ENCODE measurements at regions not wholly inside any gene's neighbourhood (a gene's known extent, or its start where the extent isn't known, plus 50 kb on each side); places are given as distances from the start of the nearest gene placed in this dataset.

DNA sequence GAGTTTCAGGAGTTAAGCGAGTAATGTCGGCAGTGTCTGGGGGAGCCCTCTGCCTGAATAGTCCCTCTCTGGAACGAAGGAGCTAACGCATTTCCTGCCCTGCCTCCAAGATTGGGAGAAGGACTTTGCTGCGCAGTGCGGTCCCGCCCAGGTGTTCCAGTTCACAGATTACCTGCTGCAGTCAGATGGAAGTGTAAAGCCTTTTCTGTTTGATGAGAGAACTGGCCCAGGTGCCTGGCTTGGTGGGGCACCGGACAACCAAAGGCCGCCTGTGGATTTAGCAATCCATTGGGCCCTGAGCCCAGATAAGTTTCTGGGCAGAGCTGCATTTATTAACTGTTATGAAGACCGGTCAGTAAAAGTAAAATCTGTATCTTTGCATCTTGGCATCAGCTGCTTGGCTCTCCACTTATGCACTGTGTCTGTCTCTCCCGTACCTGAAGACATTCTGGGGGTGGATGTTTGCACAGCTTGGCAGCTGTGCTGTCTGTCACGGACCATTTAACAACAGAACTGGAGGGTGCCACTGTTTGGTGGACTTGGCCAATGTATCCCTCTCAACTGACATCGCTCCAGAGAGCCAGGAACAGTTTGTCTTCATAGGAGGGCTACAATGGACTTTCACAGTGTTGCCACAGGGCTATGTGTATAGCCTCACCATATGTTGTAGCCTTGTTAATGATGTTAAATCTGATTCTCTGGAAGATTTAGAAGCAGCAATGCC lies 654.7 kb upstream of the ZWINT start:
- DNase-seq (ENCODE audit: low spot score): no peak

DNA sequence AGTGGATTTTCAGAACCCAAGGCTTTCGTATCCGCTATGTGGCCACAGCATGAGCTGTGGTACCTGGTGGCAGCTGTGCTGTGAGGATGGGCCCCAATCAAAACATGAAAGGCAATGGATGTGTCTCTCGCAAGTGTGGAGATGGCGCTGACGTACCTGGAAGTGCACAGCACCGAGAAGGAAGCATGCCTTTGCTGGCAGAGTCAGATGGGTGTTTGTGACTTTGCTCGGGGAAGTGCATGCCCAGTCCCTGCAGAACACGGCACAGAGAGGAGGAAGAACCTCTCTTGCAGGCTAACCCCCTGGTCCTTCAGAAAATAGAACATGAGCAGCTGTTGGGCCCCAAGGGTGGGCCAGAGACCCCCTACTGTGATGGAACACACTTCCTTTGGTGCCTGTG lies 654.1 kb upstream of the ZWINT start:
- DNase-seq (ENCODE audit: low spot score): no peak

DNA sequence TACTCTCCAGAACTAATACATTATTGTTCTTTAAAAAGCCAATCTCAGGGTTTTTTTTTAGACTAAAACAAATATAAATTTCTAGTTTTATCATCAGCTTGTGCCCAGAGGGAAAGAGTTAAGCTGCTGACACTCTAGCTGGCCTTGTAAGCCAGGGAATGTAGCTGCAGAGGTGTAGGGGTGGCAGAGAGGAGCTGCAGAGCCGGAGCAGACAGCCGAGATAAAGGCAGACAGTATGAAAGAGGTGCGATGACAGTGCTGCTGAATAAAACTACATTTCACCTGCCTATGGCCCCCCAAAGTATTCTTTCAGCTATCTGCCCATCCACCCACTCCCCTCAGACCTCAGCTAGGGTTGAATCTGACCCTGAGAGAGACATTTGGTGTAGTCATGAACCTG lies 653.7 kb upstream of the ZWINT start:
- no peak for DNase-seq (ENCODE audit: low spot score)

DNA sequence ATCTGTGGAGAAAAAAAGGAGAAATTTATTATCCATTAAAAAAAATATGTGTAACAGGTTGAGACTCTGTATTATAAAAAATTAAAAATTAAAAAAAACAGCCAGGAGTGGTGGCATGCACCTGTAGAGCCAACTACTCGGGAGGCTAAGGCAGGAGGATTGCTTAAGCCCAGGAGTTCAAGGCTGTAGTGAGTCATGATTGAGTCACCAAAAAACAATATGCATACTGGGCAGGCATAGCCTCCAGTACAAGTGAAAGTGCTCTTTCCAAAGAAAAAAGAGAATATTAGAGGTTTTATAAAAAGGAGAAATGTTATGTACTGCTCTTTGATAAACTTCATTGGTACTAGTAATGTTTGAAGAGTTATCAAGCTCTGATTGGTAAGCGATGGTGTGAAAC lies 647.1 kb upstream of the ZWINT start:
- no peak for DNase-seq (ENCODE audit: low spot score)

DNA sequence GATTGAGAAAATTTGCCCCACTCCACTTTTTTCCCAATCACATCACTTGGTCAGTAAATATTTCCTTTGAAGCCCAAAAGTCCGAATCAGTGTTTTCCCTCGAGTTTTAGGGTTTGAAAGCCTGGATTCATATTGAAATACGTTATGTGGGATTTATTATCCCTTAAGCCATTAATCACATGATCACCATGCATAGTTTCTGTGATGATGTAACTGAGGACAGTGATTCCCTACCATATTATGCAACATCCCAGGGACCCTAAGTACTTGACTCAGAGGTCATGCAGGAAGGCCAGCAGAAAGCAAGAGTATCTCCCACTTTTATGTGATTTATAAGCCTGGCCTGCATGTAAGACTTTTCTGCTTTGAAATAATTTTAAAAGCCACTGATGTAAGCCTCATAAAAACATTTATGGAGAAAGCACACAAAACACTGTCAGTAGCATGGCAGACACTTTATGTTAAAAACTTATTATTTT lies 630.6 kb upstream of the ZWINT start:
- no peak for DNase-seq (ENCODE audit: low spot score)

DNA sequence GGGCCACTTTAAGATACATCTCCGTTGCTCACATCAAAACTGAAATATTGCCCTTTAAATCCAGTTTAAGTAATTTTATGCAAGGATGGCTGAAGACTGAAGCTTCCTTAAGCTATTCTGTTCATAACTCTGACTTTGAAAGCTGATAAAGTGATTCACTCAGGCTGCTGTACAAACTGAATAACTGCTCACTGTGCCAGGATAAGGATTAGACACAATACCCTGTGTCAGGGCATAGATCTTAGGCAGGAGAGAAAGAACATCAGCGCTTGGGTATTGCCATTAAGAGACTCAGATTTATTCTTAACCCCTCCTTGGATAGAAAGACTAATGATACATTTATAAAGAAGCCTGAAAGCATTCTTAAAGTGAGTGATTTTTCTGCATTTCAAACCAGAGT lies 614.5 kb upstream of the ZWINT start:
- DNase-seq (ENCODE audit: low spot score): no peak

DNA sequence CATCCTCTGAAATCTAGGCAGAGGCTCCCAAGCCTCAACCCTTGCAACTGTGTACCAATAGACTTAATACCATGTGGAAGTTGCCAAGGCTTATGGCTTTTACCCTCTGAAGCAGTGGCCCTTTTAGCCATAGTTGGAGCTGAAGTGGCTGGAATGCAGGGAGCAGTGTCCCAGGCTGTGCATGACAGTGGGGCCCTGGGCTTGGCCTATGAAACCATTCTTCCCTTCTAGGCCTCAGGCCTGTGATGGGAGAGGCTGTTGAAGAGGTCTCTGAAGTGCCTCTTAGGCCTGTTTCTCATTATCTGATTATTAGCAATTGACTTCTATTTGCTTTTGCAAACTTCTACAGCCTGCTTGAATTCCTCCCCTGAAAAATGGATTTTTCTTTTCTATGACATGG lies 612.7 kb upstream of the ZWINT start:
- DNase-seq (ENCODE audit: low spot score): no peak

DNA sequence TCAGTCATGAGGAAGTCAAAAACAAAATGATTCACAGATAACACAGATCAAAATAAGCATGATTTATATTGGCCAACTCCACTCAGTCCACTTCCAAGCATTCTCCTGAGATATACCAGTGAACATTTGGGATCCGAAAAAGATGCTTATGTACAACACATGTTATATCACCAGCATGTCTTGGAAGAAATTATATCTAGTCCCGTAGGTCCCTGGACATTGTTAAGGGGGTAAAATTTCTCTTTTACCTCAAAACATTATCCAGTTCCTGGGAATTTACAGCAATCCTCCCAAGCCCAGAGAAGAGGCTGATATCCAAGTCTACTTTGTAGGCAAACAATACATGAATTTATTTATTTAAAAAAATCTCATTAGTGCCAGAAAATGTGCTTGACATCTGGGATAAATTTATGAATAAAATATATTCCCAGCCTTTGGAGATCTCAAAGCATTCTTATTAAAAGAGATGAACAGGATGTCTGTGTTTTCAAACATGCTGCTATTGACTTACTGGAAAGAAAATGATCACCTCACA lies 582.2 kb upstream of the ZWINT start:
- DNase-seq (ENCODE audit: low spot score): no peak

DNA sequence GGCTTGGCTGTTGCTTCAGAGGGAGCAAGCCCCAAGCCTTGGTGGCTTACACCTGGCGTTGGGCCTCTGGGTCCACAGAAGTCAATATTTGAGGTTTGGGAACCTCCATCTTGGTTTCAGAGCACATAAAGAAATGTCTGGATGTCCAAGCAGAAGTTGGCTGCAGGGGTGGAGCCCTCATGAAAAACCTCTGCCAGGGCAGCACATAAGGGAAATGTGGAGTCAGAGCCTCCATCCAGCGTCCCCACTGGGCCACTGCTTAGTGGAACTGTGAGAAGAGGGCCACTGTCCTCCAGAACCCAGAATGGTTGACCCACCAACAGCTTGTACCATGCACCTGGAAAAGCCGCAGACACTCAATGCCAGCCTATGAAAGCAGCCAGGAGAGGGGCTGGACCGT lies 573.5 kb upstream of the ZWINT start:
- DNase-seq (ENCODE audit: low spot score): no peak

DNA sequence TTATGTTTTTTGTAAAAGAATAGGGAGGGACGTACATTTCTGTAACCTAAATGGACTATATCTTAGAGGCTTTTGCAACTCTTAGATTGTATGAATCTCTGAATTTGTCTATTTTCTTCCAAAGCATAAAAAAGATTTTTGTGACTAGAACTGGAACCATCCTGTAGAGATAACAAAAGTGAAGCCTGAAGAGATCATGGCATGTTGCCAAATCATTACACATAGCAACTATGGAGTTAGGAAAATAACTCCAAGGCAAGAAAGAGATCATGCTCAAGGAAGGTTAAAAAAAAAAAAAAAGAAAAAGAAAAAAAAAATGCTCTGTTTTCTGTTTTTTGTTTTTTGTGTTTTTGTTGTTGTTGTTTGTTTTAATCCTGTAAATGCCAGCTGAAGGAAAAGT lies 567.7 kb upstream of the ZWINT start:
- no peak for DNase-seq (ENCODE audit: low spot score)

DNA sequence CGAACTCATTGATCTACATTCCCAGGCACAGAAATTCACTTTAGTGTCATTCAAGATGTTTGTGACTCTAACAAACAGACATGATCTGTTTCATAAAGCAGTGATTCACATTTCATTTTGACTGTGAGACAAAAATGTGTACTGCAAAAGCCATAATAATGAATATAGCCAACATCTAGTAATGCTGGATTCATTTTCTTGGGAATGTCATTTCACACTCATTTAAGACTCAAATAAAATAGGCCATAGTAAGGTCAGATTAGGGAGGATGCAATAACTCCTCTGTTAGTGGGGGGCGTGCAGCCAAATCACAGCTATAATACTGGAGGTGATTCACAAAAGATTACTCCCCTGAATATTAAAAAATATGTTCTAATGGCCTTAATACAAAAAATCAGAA lies 566.6 kb upstream of the ZWINT start:
- no peak for DNase-seq (ENCODE audit: low spot score)

DNA sequence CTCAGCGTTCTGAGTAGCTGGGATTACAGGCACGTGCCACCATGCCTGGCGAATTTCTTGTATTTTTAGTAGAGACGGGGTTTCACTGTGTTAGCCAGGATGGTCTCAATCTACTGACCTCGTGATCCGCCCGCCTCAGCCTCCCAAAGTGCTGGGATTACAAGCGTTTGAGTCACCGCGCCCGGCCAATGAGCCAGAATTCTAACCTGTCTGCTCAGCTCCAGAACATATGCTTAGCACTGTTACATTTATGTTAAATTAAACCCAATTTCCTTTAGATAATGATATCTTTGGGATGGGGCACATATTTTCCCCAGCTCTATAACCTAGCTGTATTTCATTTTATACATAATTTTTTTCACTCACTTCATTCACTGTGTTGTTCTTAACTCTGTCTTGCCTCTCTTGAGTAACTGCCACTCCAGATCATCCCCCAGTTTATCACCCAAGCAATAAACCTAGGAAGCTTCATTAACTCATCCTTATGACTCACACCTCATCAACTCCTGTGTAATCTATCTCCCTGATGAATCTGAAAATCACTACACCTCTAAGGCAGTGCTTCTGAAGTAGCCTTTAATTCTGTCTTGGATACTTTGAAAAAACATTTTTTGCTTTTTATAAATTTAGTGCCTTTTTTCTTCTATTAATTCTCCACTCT lies 559.7 kb upstream of the ZWINT start:
- no peak for DNase-seq (ENCODE audit: low spot score)

DNA sequence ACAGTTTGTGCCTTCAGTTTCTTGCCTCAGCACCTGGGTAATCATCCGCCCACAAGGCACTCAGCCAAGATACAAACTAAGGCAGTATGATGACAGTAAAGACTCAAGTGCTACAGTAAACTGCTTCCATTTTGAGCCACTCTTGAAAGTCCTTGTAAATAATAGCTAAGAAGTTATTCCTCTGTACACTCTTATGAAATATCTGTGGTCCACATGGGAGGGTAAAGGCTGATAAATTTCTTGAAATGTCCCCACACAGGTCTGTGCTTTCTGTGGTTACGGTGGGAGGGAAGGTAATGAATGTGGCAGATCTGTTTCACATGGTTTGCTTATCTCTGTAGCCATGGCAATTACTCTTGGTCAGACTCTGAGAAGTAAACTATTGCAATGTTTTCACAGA lies 551.0 kb upstream of the ZWINT start:
- DNase-seq (ENCODE audit: low spot score): no peak

DNA sequence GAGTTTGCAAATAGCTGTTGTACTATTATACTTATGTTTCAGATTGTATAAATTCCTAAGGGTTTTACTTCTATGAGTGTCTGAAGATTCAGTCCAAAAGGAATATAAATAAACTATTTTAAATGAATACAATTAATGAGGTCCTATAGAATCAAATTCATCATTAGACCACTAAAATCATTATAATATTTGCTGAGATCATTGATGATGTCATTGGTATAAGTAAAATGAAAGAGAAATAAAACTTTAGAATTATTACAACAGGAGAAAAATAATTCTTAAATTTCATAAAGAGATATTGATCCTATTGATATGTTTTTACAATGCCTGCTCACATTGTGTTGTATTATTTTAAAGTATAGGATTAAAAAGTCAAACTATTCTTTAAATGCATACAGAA lies 544.0 kb upstream of the ZWINT start:
- DNase-seq (ENCODE audit: low spot score): no peak

DNA sequence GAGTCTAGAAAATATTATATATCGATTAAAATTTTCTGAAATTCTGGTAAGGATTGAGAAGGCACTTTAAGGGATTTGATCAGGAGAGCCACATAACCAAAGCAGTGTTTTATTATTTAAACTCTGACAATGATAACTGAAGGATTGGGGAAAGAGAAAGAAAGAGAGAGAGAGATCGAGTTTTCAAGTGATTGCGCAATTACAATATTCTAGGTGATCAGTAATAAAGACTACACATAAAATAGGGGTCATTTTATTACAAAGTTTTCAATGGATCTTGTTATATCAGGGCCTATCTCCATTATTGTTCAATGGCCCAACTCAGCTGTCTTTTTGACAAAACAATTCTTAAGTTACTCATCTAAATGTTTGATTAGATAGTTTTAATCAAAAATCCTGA lies 541.5 kb upstream of the ZWINT start:
- DNase-seq (ENCODE audit: low spot score): no peak

DNA sequence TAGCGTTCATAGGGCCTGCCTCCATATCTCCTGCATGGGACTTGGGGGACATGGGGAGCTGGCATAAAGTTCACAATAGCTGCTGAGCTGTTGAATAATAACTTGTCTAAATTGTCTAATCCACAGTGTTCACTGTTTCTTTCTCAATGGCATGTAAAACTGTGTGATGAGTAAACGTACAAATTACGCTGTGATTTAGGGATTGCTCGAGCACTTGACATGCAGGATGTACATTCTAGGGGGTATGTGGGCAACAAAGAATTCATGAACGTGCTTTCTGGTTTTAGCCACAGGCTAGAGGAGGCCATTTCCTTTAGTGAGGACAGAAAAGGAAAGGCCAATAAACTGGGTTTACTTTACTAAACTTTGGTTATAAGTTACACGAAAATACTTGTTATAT lies 534.2 kb upstream of the ZWINT start:
- DNase-seq (ENCODE audit: low spot score): no peak

DNA sequence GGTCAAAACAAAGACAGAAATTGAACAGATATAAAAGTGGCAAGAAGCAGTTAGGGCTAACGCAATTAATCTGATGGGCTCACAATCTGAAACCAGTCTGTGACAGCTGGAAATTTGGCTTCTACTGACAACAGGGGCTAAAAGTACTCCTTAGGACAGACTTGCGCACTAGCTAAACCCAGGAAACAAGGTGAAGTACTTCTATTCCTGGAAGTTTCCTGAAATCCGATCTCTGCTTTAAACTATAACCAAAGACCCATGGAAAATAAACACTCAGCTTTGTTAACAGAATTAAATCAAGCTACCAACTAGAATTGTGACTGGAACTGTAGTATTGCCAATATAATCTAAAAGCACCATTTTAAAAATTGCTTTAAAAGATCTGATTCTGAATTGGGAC lies 520.2 kb upstream of the ZWINT start:
- no peak for DNase-seq (ENCODE audit: low spot score)

DNA sequence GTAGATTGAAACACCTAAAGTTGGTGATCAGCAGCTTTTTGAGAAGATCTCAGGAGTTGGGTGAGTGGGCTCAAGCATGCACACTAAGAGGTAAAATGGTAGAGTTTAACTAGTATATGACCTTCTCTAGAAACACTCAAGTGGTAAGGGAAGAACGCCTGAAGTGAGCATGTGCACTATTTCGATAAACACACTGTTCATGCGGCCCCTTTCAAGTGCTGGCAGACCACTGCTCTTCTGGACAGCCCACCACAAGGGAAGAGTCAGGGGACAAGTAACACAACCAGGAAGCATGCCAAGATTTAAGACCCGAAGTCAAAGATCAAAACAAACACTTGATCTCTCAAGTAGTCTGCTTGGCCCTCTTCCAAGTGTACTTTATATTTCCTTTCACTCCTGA lies 519.5 kb upstream of the ZWINT start:
- no peak for DNase-seq (ENCODE audit: low spot score)

DNA sequence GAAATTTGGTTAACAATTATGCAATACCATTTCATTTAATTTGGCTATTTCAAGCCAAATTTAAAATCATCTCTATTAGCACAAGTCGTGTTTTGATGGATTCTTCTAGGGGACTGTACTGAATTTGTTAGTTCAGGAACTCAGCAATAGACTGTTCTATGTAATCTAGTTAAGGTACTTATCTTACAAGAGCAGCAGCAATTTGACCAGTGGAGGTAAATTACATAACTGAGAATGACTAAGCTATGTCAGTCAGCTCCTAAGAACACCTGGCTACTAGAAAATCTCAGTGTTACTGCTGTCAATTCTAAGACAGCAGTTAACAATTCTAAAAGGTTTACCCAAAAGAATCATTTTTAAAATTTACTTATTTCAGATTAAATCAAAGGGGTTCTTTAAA lies 513.9 kb upstream of the ZWINT start:
- DNase-seq (ENCODE audit: low spot score): no peak

DNA sequence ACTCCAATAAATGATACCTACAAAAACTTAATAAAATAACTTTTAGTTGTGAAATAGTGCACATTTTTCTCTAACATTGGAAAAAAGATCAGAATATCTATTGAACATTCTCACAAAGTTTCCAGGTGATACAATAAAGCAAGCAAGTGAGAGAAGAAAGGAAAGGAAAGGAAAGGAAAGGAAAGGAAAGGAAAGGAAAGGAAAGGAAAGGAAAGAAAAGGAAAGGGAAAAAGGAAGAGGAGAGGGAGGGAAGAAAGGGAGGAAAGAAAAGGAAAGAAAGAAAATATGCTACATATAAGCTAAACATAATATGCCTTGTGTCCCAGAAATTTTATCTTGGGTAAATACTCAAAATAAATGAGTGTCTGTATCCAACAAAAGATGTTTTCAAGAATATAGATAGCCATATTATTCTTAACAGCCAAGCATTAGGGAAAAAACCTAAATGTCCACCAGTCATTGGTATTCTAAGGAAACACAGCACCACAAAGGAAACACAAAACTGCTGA lies 510.2 kb upstream of the ZWINT start:
- DNase-seq (ENCODE audit: low spot score): no peak

DNA sequence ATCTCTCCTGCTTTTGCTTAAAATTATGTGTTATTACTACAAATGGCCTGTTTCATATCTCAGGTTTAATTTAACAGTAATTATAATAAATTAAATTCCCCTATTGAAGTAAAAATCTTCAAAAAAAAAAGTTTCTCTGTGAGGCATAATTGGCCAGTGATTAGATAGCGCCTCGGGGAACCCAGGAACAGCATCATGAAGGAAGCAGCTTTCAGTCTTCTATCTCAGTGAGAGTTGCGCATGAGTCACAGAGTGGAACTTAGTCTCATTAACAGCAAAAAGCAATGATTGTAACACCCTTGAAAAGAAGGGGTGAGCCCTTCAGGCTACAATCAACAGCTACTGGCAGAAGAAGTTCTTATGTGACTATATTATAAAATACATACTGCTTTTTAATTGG lies 506.2 kb upstream of the ZWINT start:
- no peak for DNase-seq (ENCODE audit: low spot score)

DNA sequence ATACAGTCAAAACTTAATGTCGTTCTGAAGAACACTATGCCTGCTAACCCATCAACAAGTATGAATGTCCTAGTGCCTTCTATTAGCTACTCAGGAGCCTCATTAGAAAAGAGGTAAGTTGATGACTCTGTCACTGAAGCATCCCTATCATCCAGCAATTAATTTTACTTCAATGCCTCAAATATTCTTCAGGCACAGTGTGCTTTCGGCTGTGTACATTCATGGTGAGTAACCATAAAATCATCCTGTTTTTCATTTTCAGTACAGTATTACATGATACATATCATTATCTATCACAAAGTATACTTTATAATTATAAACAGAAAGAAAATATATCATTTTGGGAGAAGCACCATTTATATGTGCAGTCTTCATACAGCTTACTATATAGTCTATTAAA lies 495.5 kb upstream of the ZWINT start:
- no peak for DNase-seq (ENCODE audit: low spot score)

DNA sequence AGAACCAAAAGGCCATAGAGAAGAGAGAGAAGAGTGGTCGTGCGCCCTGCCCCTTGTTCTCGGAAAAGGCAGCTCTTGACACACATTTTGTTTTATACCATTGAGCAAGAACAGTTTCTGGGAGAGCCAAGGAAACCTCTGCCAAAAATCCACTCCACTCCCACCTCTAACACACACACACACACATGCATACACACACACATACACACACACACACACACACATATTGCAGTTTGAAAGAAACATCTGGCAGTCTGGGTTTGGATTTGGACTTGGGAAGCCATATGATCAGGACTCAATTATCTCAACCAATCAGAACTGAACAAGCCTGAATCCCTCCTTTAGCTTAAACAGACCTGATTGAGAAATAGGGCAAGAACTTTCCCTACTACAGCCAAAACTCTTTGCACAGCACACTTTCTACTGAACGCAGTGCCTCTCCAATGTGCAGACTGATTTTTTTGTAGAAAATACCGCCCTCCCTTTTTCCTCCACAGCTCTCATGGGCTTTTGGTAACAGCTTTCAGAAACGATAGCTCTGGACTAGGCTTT lies 484.0 kb upstream of the ZWINT start:
- no peak for DNase-seq (ENCODE audit: low spot score)
